HepG2 (cell line): ENCODE measurements at regions not wholly inside any gene's neighbourhood (a gene's known extent, or its start where the extent isn't known, plus 50 kb on each side); places are given as distances from the start of the nearest gene placed in this dataset.

Source experiments
- ATAC-seq: fragments of 200-7000 bp; cut with Tn5 transposase; 3 replicates; pipeline ENCODE4 v1.9.1; 2020; ENCODE audit warnings: mild to moderate bottlenecking, moderate library complexity
- BruUV-seq: library from RNA; stranded (reverse); fragments of 400-500 nt; replicated peaks from 2 replicates; lab custom pipeline; 2021; lab: Mats Ljungman, UMichigan
- CTCF ChIA-PET: fragments of 300-600 bp; formaldehyde crosslinking; extraction: SDS; loops from one replicate; lab custom pipeline; 2021; ENCODE audit warnings: low total read pairs, inconsistent platforms, low intra/inter-chr PET ratio; lab: Yijun Ruan, JAX
- POLR2A ChIA-PET: fragments of 350-600 bp; sonication (Branson Sonifier 250); formaldehyde crosslinking; loops from one replicate; lab custom pipeline; 2020; ENCODE audit warnings: antibody characterized with exemption, inconsistent platforms; lab: Yijun Ruan, JAX
- DNase-seq: peaks from one replicate; pipeline ENCODE4 v3.0.0-alpha.2; 2015; ENCODE audit warnings: low spot score
- FAIRE-seq: peaks from 3 replicates; lab custom pipeline; 2011; peaks lifted over from hg19 to GRCh38; lab: Jason Lieb, UNC
- H2AFZ ChIP-seq: one replicate; pipeline ENCODE4 v1.6.1; 2011; ENCODE audit warnings: low read length, inconsistent platforms
- H3K27ac ChIP-seq: fragments of 300-600 bp; 3 replicates; pipeline ENCODE4 v1.8.0; 2011; ENCODE audit warnings: mixed run types, mild to moderate bottlenecking, mixed read lengths, low read length, inconsistent platforms; ENCODE audit not compliant: insufficient read depth; ENCODE audit errors: extremely low read length
- H3K27me3 ChIP-seq, 2 experiments: fragments of 200-600 bp in 1 of 2; 2 replicates in 1 of 2; 3 replicates in 1 of 2; pipeline versions ENCODE4 v1.6.0 to v1.8.0; 2011; ENCODE audit warnings: low read length in 2 of 2, mild to moderate bottlenecking in 2 of 2, moderate library complexity in 2 of 2, inconsistent platforms in 1 of 2; ENCODE audit not compliant: insufficient read depth in 2 of 2, control insufficient read depth in 1 of 2
- H3K36me3 ChIP-seq, 2 experiments: fragments of 200-600 bp in 1 of 2; replicated peaks in 1 of 2; 2 replicates in 1 of 2; 3 replicates in 1 of 2; pipeline versions ENCODE4 v1.5.1 to v1.8.0; 2011; ENCODE audit warnings: low read length in 2 of 2, inconsistent platforms in 1 of 2; ENCODE audit not compliant: insufficient read depth in 2 of 2, control insufficient read depth in 1 of 2
- H3K4me1 ChIP-seq: 2 replicates; pipeline ENCODE4 v1.5.1; 2012; ENCODE audit warnings: low read length, inconsistent platforms; ENCODE audit not compliant: insufficient read depth
- H3K4me2 ChIP-seq: 2 replicates; pipeline ENCODE4 v1.6.0; 2011; ENCODE audit warnings: low read depth, low read length, inconsistent platforms
- H3K4me3 ChIP-seq, 3 experiments: fragments of 200-600 bp in 1 of 3; sonication (generic), shearing (Covaris generic) in 1 of 3; replicated peaks in 1 of 3; 2 replicates each; pipeline ENCODE4 v1.5.1; 2011 to 2016; ENCODE audit warnings: low read length in 3 of 3, inconsistent platforms in 2 of 3, low read depth in 2 of 3, mild to moderate bottlenecking in 2 of 3, control low read depth in 1 of 3, mixed read lengths in 1 of 3; ENCODE audit not compliant: insufficient read depth in 1 of 3
- H3K79me2 ChIP-seq: one replicate; pipeline ENCODE4 v1.6.1; 2011; ENCODE audit warnings: low read length, inconsistent platforms; ENCODE audit not compliant: insufficient read depth
- H3K9ac ChIP-seq: 2 replicates; pipeline ENCODE4 v1.6.0; 2011; ENCODE audit warnings: mild to moderate bottlenecking, low read depth, low read length, inconsistent platforms; ENCODE audit not compliant: insufficient read depth
- H3K9me3 ChIP-seq: 2 replicates; pipeline ENCODE4 v1.5.1; 2012; ENCODE audit warnings: mild to moderate bottlenecking, low read length
- H4K20me1 ChIP-seq: 2 replicates; pipeline ENCODE4 v1.6.0; 2011; ENCODE audit warnings: inconsistent platforms, mild to moderate bottlenecking, low read length, moderate library complexity; ENCODE audit not compliant: insufficient read depth
- CEBPB ChIP-seq: IDR thresholded peaks from 2 replicates; pipeline ENCODE4 v1.6.1; 2011; ENCODE audit warnings: low read depth, low read length, improper control_type of control experiment, borderline replicate concordance
- GTF3A ChIP-seq: sonication (generic); formaldehyde crosslinking; conservative IDR thresholded peaks from 2 replicates; pipeline ENCODE4 v1.4.0; 2020; ENCODE audit warnings: mild to moderate bottlenecking, missing genetic modification reagents
- HDAC1 ChIP-seq: sonication (generic); formaldehyde crosslinking; IDR thresholded peaks from 2 replicates; pipeline ENCODE4 v1.5.1; 2020; ENCODE audit warnings: mild to moderate bottlenecking, missing genetic modification reagents
- KAT8 ChIP-seq: IDR thresholded peaks from 2 replicates; pipeline ENCODE4 v1.6.1; 2016; ENCODE audit warnings: missing genetic modification reagents, missing compliant biosample characterization
- ZNF367 ChIP-seq: sonication (generic); formaldehyde crosslinking; IDR thresholded peaks from 2 replicates; pipeline ENCODE4 v1.4.0; 2020; ENCODE audit warnings: missing genetic modification reagents, borderline replicate concordance
- ZNF7 ChIP-seq: IDR thresholded peaks from 2 replicates; pipeline ENCODE4 v1.6.1; 2016; ENCODE audit warnings: missing biosample characterization, missing genetic modification reagents
- ZNF746 ChIP-seq: sonication (generic); formaldehyde crosslinking; IDR thresholded peaks from 2 replicates; pipeline ENCODE4 v1.8.0; 2022; ENCODE audit warnings: mild to moderate bottlenecking, missing genetic modification reagents
- WGBS: methylation state at CpG from one replicate; pipeline ENCODE4 v1.1.6; 2017; ENCODE audit warnings: low lambda C conversion rate; 5-methylcytosine and 5-hydroxymethylcytosine counted together
- in situ Hi-C: cut with HindIII; loops from 2 replicates; pipeline ENCODE4 v1.10.0; 2017; ENCODE audit warnings: low pct_unique_long_range_greater_than_20kb; ENCODE audit not compliant: extremely low pct_ligation_motif_present
- intact Hi-C: fragments of 100-400 bp; cut with micrococcal nuclease; formaldehyde crosslinking; loops from one replicate; pipeline ENCODE4 v1.10.0; 2022; ENCODE audit not compliant: unreplicated experiment
- TF ChIP-seq, protein P1 (sequence below): IDR thresholded peaks from 2 replicates; pipeline ENCODE4 v1.6.1; 2012; ENCODE audit warnings: low read length, improper control_type of control experiment

DNA sequence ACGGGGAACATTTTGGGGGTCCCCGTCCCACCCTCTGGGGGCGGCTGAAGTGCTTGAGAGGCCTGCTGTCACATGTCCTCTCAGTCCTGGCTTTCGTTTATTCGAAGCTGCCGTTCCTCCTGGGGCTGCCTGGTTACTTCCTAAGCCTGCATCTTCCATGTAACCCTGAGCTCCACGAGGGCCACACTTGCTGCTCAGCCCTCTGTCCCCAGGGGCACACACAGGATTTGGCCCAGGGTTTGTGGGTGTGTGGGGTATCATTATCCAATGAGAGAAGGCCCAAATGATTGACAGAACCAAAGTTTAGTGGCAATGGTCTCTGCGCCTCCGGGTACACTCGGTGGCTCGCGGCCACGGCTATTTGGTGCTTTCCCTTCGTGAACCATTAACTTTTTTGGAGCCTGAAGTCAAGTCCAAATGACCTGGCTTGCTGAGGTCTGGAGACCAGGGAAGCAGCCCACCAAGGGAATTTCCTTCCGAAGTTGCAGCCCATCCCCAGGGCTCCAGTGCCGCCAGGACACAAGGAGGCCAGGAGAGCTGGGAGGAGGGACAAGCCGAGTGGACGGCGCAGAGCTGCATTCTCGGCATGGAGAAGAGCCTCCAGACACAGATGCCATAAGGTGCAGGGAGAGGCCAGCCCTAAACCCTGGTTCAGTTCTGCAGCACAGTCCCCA, 131.4 kb upstream of the FOXF1 start:
- in situ Hi-C loops (no loop called here), intact Hi-C loops (no loop called here)
- DNase-seq = no peak
- Histone ChIP-seq H3K9ac (no peak overlapping the region), H3K36me3 (no peaks in the 10 kb centered on the region), H3K9me3 (peaks cover 6% of the 10 kb centered on the region; the same call in 1 of the 2 replicates), H4K20me1 (no peaks in the 10 kb centered on the region; the same call in 1 of the 2 replicates), H3K4me1 (no peaks in the 10 kb centered on the region), H3K4me2 (no peak overlapping the region), H3K79me2 (no peaks in the 10 kb centered on the region), H3K27me3 (peaks cover 15 to 95% of the 10 kb centered on the region in 2 experiments; a peak in 4 of 5 replicates), H3K27ac (no peak overlapping the region), H3K4me3 (no peak overlapping the region), H2AFZ (no peak overlapping the region)
- no peak for ATAC-seq
- TF ChIP-seq GTF3A (CRISPR knock-in tag) (no peak), ZNF7 (no peak), ZNF746 (CRISPR knock-in tag) (no peak), HDAC1 (CRISPR knock-in tag) (no peak), KAT8 (CRISPR knock-in tag) (no peak)
- ChIA-PET CTCF (no interaction called here), POLR2A (no interaction called here)
- 51% methylated on average over 20 of the region's 20 CpGs for WGBS
- BruUV-seq = no TSS peak
- FAIRE-seq = no peak

DNA sequence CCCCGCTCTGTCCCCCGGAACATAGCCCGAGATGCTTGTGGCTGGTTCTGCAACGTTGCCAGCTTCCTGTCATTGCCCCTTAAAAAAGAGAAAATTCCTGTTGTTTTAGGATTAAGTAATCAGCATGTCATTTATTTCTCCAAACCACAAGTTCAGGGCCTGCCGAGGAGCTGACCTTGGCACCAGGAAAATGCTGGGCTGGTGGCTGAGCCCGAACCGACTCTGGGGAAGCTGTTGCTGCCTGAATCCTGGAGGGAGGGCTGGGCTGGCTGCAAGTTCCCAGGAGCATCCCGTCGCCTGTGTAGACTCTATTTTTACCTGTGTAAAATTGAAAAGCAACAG, 130.9 kb upstream of the FOXF1 start:
- H3K4me3 ChIP-seq = no peak overlapping the region
- no peaks in the 10 kb centered on the region for H3K79me2 ChIP-seq
- CTCF ChIA-PET = no interaction called here
- no TSS peak for BruUV-seq
- TF ChIP-seq CEBPB (no peak), ZNF367 (CRISPR knock-in tag) (no peak)
- TF ChIP-seq, protein P1, sequence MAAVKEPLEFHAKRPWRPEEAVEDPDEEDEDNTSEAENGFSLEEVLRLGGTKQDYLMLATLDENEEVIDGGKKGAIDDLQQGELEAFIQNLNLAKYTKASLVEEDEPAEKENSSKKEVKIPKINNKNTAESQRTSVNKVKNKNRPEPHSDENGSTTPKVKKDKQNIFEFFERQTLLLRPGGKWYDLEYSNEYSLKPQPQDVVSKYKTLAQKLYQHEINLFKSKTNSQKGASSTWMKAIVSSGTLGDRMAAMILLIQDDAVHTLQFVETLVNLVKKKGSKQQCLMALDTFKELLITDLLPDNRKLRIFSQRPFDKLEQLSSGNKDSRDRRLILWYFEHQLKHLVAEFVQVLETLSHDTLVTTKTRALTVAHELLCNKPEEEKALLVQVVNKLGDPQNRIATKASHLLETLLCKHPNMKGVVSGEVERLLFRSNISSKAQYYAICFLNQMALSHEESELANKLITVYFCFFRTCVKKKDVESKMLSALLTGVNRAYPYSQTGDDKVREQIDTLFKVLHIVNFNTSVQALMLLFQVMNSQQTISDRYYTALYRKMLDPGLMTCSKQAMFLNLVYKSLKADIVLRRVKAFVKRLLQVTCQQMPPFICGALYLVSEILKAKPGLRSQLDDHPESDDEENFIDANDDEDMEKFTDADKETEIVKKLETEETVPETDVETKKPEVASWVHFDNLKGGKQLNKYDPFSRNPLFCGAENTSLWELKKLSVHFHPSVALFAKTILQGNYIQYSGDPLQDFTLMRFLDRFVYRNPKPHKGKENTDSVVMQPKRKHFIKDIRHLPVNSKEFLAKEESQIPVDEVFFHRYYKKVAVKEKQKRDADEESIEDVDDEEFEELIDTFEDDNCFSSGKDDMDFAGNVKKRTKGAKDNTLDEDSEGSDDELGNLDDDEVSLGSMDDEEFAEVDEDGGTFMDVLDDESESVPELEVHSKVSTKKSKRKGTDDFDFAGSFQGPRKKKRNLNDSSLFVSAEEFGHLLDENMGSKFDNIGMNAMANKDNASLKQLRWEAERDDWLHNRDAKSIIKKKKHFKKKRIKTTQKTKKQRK = no peak
- TF ChIP-seq, all 625 proteins: peak for 0
- POLR2A ChIA-PET = no interaction called here
- FAIRE-seq (no peak), ATAC-seq (no peak), DNase-seq (no peak)
- Histone ChIP-seq H4K20me1 (no peaks in the 10 kb centered on the region; the same call in 1 of the 2 replicates), H3K27me3 (peaks cover 15 to 94% of the 10 kb centered on the region in 2 experiments; a peak in 4 of 5 replicates), H2AFZ (no peak overlapping the region), H3K36me3 (no peaks in the 10 kb centered on the region), H3K9me3 (peaks cover 3% of the 10 kb centered on the region; the same call in 1 of the 2 replicates), H3K9ac (no peak overlapping the region), H3K27ac (no peak overlapping the region), H3K4me2 (no peak overlapping the region), H3K4me1 (no peaks in the 10 kb centered on the region)
- intact Hi-C loops = no loop called here
- WGBS = 27% methylated on average over 7 of the region's 9 CpGs
- in situ Hi-C loops = no loop called here
